ENCODE measurements at regions not wholly inside any gene's neighbourhood (a gene's known extent, or its start where the extent isn't known, plus 50 kb on each side); places are given as distances from the start of the nearest gene placed in this dataset.

DNA sequence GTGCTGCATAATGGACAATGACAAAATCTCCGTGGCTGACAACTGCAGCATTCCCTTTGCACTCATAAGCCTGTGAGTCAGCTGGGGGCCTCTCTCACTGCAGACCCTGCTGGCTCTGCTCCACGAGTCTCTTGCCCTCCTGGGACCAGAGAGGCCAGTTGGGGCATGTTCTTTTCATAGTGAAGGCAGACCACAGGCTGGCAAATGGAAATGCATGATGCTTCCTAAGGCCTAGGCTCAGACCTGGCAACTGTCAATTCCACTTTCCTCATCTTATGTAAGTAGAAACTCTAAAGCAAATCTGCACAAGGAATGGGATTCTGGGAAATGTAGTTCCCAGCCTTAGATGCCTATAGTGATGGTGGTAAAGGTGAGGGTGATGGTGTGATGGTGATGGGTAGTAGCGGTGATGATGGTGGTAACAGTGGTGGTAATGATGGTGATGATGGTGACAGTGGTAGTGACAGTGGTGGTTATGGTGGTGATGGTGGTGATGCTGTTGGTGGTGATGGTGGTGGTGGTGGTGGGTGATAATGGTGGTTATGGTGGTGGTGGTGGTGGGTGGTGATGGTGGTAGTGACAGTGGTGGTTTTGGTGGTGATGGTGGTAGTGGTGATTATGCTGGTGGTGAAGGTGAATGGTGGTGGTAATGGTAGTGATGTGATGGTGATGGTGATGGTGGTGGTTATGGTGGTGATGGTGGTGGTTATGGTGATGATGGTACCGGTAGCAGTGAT lies 185.8 kb upstream of the ARL4C start:
- no peak for TF ChIP-seq EZH2 (IDR thresholded peaks at IDR 0.05)
- TF ChIP-seq POLR2AphosphoS5 (IDR thresholded peaks at IDR 0.05; ENCODE audit: borderline replicate concordance, low read depth, low read length): no peak
